ENCODE measurements at regions not wholly inside any gene's neighbourhood (a gene's known extent, or its start where the extent isn't known, plus 50 kb on each side); places are given as distances from the start of the nearest gene placed in this dataset.
"Not testable (repeated sequence)": the region's sequence is repeated elsewhere in the genome, so short reads cannot be mapped to it uniquely, and the experiment has no call there.

- DNase-seq = no peak
Observed at GRCh38 chr3:152199102-152199840, 69.5 kb upstream of the MBNL1 start.

- no peak for DNase-seq
Observed at GRCh38 chr3:152200476-152201420, 68.0 kb upstream of the MBNL1 start.

- no peak for DNase-seq
Observed at GRCh38 chr3:152202976-152203626, 65.6 kb upstream of the MBNL1 start.

- no peak for DNase-seq
Observed at GRCh38 chr3:152203652-152204051, 65.1 kb upstream of the MBNL1 start.

GRCh38 chr3:152204218-152204617 lies 64.5 kb upstream of the MBNL1 start:
- no peak for DNase-seq

- DNase-seq = no peak
Observed at GRCh38 chr3:152205097-152205593, 63.6 kb upstream of the MBNL1 start.

- no peak for DNase-seq
Observed at GRCh38 chr3:152206243-152206760, 62.4 kb upstream of the MBNL1 start.

- DNase-seq = no peak
Observed at GRCh38 chr3:152208439-152208838, 60.3 kb upstream of the MBNL1 start.

GRCh38 chr3:152209060-152209459 lies 59.7 kb upstream of the MBNL1 start:
- DNase-seq = no peak

GRCh38 chr3:152209776-152210175 lies 59.0 kb upstream of the MBNL1 start:
- DNase-seq = no peak

- no peak for DNase-seq
Observed at GRCh38 chr3:152210697-152211096, 58.0 kb upstream of the MBNL1 start.

- DNase-seq = no peak
Observed at GRCh38 chr3:152211655-152212054, 57.1 kb upstream of the MBNL1 start.

- no peak for DNase-seq
Observed at GRCh38 chr3:152213203-152213602, 55.5 kb upstream of the MBNL1 start.

- no peak for DNase-seq
Observed at GRCh38 chr3:152213938-152214337, 54.8 kb upstream of the MBNL1 start.

- not testable (repeated sequence) for DNase-seq
Observed at GRCh38 chr3:152216960-152217865, 51.5 kb upstream of the MBNL1 start.

GRCh38 chr3:152218602-152219001 lies 50.1 kb upstream of the MBNL1 start:
- DNase-seq = no peak
